Left ventricle myocardium inferior (tissue), 1 donor: ENCODE measurements at regions not wholly inside any gene's neighbourhood (a gene's known extent, or its start where the extent isn't known, plus 50 kb on each side); places are given as distances from the start of the nearest gene placed in this dataset.

Experiments used
- DNase-seq: peaks from one replicate; pipeline ENCODE4 v3.0.0-alpha.2; 2020
- H3K27ac ChIP-seq: fragments of 200-600 bp; replicated peaks from 2 replicates; pipeline ENCODE4 v1.8.0; 2021
- H3K27me3 ChIP-seq: fragments of 200-600 bp; 2 replicates; pipeline ENCODE4 v1.8.0; 2021; ENCODE audit warnings: low read depth
- H3K36me3 ChIP-seq: fragments of 200-600 bp; 2 replicates; pipeline ENCODE4 v1.8.0; 2021
- H3K4me1 ChIP-seq: fragments of 200-600 bp; 2 replicates; pipeline ENCODE4 v1.8.0; 2021
- H3K4me3 ChIP-seq: fragments of 200-600 bp; 2 replicates; pipeline ENCODE4 v1.8.0; 2021; ENCODE audit warnings: mild to moderate bottlenecking, moderate library complexity
- H3K9me3 ChIP-seq: fragments of 200-600 bp; replicated peaks from 2 replicates; pipeline ENCODE4 v1.8.0; 2021
- CTCF ChIP-seq: fragments of 200-600 bp; IDR thresholded peaks from 2 replicates; pipeline ENCODE4 v1.8.0; 2021; ENCODE audit warnings: antibody characterized with exemption, mild to moderate bottlenecking, borderline replicate concordance
- intact Hi-C: fragments of 100-400 bp; cut with micrococcal nuclease; formaldehyde crosslinking; loops from one replicate; pipeline ENCODE4 v1.11.0; 2022
- donor health status: DM: no; HTN: yes; CAD: no; lungs with severe emphysema.

GRCh38 chr10:23686722-23687121, 247.8 kb downstream of the OTUD1 start:
- Histone ChIP-seq H3K4me3 (no peak overlapping the region), H3K27me3 (peaks cover 33% of the 10 kb centered on the region), H3K36me3 (no peaks in the 10 kb centered on the region), H3K4me1 (no peaks in the 10 kb centered on the region), H3K27ac (no peak overlapping the region), H3K9me3 (peaks cover 4% of the 10 kb centered on the region)
- DNase-seq = no peak
- intact Hi-C loops = no loop called here
- no peak for TF ChIP-seq CTCF

- intact Hi-C loops = no loop called here
- H3K4me1 ChIP-seq = peaks cover 30% of the 10 kb centered on the region
- no peak for TF ChIP-seq CTCF
- no peak overlapping the region for H3K27ac ChIP-seq
- peaks cover 84% of the 10 kb centered on the region for H3K27me3 ChIP-seq
- no peaks in the 10 kb centered on the region for H3K36me3 ChIP-seq
- no peak for DNase-seq
- no peak overlapping the region for H3K4me3 ChIP-seq
- no peaks in the 10 kb centered on the region for H3K9me3 ChIP-seq
Observed at GRCh38 chr10:23692736-23693135, 253.9 kb downstream of the OTUD1 start.

- H3K4me3 ChIP-seq = peak overlapping the region; percentile 57
- no peak for TF ChIP-seq CTCF
- H3K36me3 ChIP-seq = no peaks in the 10 kb centered on the region
- DNase-seq = no peak
- H3K27me3 ChIP-seq = peaks cover 88% of the 10 kb centered on the region
- intact Hi-C loops = no loop called here
- H3K9me3 ChIP-seq = no peaks in the 10 kb centered on the region
- no peak overlapping the region for H3K27ac ChIP-seq
- H3K4me1 ChIP-seq = peaks cover 30% of the 10 kb centered on the region
Observed at GRCh38 chr10:23693501-23693901, 254.6 kb downstream of the OTUD1 start.

GRCh38 chr10:23693925-23694324, 255.1 kb downstream of the OTUD1 start:
- H3K4me3 ChIP-seq = peak overlapping the region; percentile 57
- no peaks in the 10 kb centered on the region for H3K9me3 ChIP-seq
- H3K27me3 ChIP-seq = peaks cover 90% of the 10 kb centered on the region
- H3K4me1 ChIP-seq = peaks cover 30% of the 10 kb centered on the region
- no peak overlapping the region for H3K27ac ChIP-seq
- no peak for TF ChIP-seq CTCF
- no peak for DNase-seq
- intact Hi-C loops = no loop called here
- H3K36me3 ChIP-seq = no peaks in the 10 kb centered on the region

GRCh38 chr10:23694446-23694920, 255.6 kb downstream of the OTUD1 start:
- Histone ChIP-seq H3K4me1 (peaks cover 30% of the 10 kb centered on the region), H3K27ac (no peak overlapping the region), H3K9me3 (no peaks in the 10 kb centered on the region), H3K4me3 (peak overlapping the region; percentile 57), H3K27me3 (peaks cover 90% of the 10 kb centered on the region), H3K36me3 (no peaks in the 10 kb centered on the region)
- no peak for DNase-seq
- intact Hi-C loops = no loop called here
- no peak for TF ChIP-seq CTCF
